LNCaP clone FGC (cell line): ENCODE measurements at regions not wholly inside any gene's neighbourhood (a gene's known extent, or its start where the extent isn't known, plus 50 kb on each side); places are given as distances from the start of the nearest gene placed in this dataset.

Experiments
- DNase-seq: peaks from one replicate; pipeline ENCODE4 v3.0.0-alpha.2; 2011; ENCODE audit warnings: low read depth
- H3K4me3 ChIP-seq: 2 replicates; pipeline ENCODE4 v1.5.1; 2011; ENCODE audit warnings: mild to moderate bottlenecking, low read depth, low read length, control low read depth
- TF ChIP-seq, protein P1 (sequence below): IDR thresholded peaks from 2 replicates; pipeline ENCODE4 v1.5.1; 2012; ENCODE audit warnings: mild to moderate bottlenecking; ENCODE audit not compliant: control insufficient read depth, insufficient read depth; ENCODE audit errors: extremely low read depth

DNA sequence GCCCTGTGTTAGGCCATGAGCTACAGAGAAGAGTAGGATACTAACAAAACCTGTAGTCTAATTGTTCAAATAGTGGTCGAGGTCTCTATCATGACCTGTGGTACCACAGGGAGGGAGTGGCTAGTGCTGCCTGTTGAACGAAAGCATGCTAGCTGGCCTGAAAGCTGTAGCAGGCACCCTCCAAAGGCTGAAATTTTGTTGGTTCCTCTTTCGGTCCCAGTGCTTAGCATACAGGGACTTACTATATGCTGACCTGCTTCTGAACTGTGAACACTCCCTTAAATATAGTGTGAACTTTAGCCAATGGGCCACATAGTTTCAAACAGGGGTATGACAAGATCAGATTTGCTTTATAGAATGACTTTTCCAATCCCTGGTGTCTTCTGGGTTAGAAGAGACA lies 113.4 kb downstream of the PJA1 start:
- TF ChIP-seq, protein P1, sequence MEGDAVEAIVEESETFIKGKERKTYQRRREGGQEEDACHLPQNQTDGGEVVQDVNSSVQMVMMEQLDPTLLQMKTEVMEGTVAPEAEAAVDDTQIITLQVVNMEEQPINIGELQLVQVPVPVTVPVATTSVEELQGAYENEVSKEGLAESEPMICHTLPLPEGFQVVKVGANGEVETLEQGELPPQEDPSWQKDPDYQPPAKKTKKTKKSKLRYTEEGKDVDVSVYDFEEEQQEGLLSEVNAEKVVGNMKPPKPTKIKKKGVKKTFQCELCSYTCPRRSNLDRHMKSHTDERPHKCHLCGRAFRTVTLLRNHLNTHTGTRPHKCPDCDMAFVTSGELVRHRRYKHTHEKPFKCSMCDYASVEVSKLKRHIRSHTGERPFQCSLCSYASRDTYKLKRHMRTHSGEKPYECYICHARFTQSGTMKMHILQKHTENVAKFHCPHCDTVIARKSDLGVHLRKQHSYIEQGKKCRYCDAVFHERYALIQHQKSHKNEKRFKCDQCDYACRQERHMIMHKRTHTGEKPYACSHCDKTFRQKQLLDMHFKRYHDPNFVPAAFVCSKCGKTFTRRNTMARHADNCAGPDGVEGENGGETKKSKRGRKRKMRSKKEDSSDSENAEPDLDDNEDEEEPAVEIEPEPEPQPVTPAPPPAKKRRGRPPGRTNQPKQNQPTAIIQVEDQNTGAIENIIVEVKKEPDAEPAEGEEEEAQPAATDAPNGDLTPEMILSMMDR: no peak
- DNase-seq: no peak
- H3K4me3 ChIP-seq: no peak overlapping the region

DNA sequence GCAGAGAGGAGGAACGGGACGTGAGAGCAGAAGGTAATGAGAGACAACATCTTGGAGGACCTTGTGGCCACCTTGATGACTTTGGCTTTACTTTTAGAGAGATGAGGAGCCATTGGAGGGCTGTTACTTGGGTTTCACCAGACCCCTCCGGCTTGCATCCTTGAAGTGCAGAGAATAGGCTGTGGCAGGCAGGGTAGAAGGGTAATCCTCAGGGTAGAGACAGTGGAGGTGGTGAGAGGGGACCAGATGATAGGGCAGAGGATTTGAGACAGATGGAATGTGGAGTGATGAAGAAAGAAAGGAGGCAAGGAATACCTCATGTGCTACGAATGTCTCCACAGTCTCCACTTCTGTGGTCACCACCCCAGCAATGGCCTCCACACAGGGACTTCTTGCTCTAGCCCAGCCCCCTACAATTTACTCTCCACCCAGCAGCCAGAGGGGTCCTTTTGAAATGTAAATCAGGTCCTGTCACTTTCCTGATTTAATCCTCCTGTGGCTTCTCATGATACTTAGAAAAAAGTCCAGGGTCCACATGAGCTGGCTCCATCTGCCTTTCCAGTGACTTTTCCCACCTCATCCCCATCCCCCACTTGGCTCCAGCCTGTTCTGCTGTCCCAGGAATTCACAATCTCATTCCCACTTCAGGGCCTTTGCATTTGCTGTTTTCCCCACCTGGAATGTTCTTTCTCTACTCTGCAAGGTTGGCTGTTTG lies 115.0 kb downstream of the PJA1 start:
- TF ChIP-seq, protein P1: no peak
- no peak overlapping the region for H3K4me3 ChIP-seq
- no peak for DNase-seq

DNA sequence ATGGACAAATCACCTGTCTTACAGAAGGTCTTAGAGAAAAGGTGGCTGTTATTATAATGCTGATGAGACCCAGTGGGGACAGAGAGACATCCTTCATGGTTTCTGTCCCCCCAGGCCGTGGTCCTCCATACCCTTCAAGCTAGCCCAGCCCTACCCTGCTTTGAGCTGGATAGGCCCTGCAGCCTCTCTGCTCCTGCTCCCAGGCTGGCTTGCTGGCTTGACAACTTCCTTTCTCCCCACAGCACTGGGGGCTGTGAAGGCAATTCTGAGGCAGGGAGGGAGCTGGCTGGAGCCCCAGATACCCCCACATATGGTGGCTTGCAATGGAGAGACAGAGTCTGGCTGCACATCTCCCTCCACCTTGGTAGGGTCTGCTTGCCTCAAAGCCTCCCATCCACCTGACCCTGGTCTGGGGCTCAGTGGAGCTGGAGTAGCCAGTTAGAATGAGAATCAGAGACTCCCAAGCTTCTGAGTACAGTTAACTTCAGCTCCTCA lies 118.2 kb downstream of the PJA1 start:
- H3K4me3 ChIP-seq: no peak overlapping the region
- TF ChIP-seq, protein P1: no peak
- no peak for DNase-seq

DNA sequence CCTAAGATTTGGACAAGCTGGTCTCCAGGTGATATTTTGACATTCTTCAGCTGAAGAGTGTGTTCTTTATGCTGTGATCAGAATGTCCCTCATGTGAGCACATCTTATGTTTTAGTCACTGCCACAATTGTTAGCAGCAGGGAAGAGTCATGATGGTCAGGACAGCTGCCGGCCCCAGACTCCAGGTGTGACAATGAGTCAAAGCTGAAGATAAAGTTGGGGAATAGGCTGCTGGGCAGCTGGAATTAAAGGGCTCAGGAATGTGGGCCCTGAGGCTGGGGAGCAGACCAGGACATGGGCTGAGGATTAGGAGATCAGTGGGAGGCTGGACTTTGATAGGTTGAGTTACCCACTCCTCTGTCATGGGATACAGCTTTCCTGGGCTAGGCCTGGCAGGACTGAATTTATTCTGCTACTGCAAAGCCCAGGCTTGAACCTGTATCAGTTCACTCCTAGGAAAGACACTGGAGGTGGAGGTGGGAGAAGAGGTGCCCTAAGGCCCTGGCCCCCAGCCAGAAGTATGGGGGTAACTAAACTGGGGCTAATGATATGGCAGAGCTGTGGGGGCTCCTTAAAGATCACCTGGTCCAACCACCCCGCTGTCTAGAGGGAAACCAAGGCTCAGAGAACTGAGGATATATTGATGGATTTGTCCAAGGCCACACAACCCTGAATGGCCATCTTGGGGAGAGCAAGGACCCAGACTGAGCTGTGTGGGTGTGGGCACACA lies 119.5 kb downstream of the PJA1 start:
- TF ChIP-seq, protein P1: no peak
- no peak overlapping the region for H3K4me3 ChIP-seq
- DNase-seq: no peak

GRCh38 chrX:69038816-69039215 lies 126.4 kb downstream of the PJA1 start:
- TF ChIP-seq, protein P1: no peak
- DNase-seq: no peak
- no peak overlapping the region for H3K4me3 ChIP-seq

DNA sequence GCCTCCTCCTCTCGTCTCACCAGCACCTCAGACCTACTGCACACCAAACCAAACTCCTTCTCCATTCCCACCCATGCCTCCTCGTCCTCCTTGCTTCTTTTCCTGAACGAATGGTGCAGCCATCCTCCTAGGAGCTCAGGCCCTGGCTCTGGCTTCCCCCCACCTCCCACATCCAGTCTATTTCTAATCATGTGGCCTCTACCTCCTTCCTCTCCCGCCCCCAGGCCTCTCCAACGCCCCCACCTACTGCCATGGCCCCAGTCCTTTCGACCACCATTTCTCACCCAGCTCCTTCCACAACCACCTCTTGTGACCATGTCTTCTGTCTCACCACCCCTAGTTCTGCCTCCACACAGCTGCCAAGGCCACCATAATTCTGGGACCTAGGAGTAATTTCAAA lies 127.1 kb downstream of the PJA1 start:
- no peak for DNase-seq
- H3K4me3 ChIP-seq: no peak overlapping the region
- TF ChIP-seq, protein P1: no peak
